ENCODE measurements at regions not wholly inside any gene's neighbourhood (a gene's known extent, or its start where the extent isn't known, plus 50 kb on each side); places are given as distances from the start of the nearest gene placed in this dataset.

- ATAC-seq (replicated peaks in 1 of 2) (no peak), DNase-seq (no peak)
- Mint-ChIP-seq H3K27ac (no peak overlapping the region), H3K4me3 (no peak overlapping the region), H3K27me3 (ENCODE audit: low read depth) (peaks cover 7% of the 10 kb centered on the region), H3K9me3 (no peaks in the 10 kb centered on the region), H3K4me1 (ENCODE audit: low read depth) (no peaks in the 10 kb centered on the region), H3K36me3 (ENCODE audit: insufficient read depth in 2 of 2) (no peaks in the 10 kb centered on the region)
Observed at GRCh38 chr2:120531863-120532600, 186.1 kb downstream of the INHBB start.

DNA sequence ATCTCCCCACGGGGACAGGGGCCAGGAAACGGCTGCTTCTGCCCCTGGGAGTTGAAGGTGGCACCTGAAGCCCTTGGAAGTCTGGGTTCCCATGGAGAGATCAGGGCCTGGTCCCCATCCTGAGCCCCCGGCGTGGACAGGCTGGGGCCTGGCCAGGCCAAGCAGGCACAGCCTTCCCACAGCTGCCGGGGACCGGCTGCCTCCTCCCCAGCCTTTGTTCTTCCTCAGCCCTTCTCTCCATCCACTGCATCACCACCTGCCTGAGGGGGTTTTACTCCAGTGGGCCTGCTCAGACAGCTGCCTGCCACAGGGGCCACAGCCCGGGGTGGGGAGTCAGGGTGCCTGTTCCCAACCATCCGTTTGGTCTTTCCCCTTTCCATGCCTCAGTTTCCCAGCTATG lies 187.7 kb downstream of the INHBB start:
- H3K4me1 Mint-ChIP-seq (ENCODE audit: low read depth): no peaks in the 10 kb centered on the region
- H3K9me3 Mint-ChIP-seq: no peaks in the 10 kb centered on the region
- no peaks in the 10 kb centered on the region for H3K27me3 Mint-ChIP-seq (ENCODE audit: low read depth)
- no peaks in the 10 kb centered on the region for H3K36me3 Mint-ChIP-seq (ENCODE audit: insufficient read depth in 2 of 2)
- H3K4me3 Mint-ChIP-seq: no peak overlapping the region
- ATAC-seq (replicated peaks in 1 of 2) (no peak), DNase-seq (no peak)
- no peak overlapping the region for H3K27ac Mint-ChIP-seq

- no peaks in the 10 kb centered on the region for H3K9me3 Mint-ChIP-seq
- no peak overlapping the region for H3K27ac Mint-ChIP-seq
- DNase-seq (no peak), ATAC-seq (replicated peaks in 1 of 2) (no peak)
- no peak overlapping the region for H3K4me3 Mint-ChIP-seq
- H3K36me3 Mint-ChIP-seq (ENCODE audit: insufficient read depth in 2 of 2): no peaks in the 10 kb centered on the region
- H3K4me1 Mint-ChIP-seq (ENCODE audit: low read depth): no peaks in the 10 kb centered on the region
- no peaks in the 10 kb centered on the region for H3K27me3 Mint-ChIP-seq (ENCODE audit: low read depth)
Observed at GRCh38 chr2:120534457-120534856, 188.5 kb downstream of the INHBB start.

DNA sequence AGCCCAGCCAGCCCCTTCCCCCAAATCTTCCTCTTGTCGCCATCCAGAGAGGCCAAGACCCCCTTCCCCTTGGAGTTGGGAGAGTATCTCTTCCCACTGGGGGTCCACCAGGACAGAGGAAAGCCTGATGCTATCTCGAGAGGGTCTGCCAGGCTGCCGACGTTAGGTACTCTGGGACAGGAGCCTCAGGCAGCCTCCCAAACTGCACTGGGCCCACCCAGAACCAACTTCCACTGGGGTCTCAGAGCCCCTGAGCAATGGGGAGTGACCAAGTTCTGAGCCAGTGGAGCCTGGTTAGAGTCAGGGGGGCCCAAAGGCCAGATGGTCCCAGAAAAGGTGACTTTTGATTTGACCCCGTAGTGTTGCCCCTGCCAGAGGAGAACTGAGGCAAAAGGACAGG lies 189.1 kb downstream of the INHBB start:
- Mint-ChIP-seq H3K36me3 (ENCODE audit: insufficient read depth in 2 of 2) (no peaks in the 10 kb centered on the region), H3K9me3 (no peaks in the 10 kb centered on the region), H3K4me1 (ENCODE audit: low read depth) (no peaks in the 10 kb centered on the region), H3K27ac (no peak overlapping the region), H3K4me3 (no peak overlapping the region), H3K27me3 (ENCODE audit: low read depth) (no peaks in the 10 kb centered on the region)
- ATAC-seq (replicated peaks in 1 of 2) (no peak), DNase-seq (no peak)

DNA sequence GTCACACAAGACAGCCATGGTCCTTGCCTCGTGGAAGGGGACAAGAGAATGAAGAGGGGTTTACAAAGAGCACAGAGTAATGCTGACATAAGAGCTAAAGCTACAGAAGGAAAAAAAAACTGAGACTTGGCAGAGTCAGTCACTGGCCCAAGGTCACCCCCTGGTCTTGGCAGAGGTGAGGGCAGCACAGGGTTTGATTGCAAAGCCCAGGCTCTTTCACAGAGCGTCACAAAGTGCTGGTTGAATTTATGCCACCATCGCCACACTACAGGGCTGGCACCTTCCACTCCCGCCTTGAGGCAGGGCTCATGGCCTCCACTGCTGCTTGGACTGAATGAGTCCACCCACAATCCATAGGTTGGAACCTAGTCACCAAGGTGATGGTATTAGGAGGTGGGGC lies 190.2 kb downstream of the INHBB start:
- H3K4me3 Mint-ChIP-seq: no peak overlapping the region
- H3K36me3 Mint-ChIP-seq (ENCODE audit: insufficient read depth in 2 of 2): no peaks in the 10 kb centered on the region
- H3K27me3 Mint-ChIP-seq (ENCODE audit: low read depth): no peaks in the 10 kb centered on the region
- ATAC-seq (replicated peaks in 1 of 2) (no peak), DNase-seq (no peak)
- no peak overlapping the region for H3K27ac Mint-ChIP-seq
- H3K9me3 Mint-ChIP-seq: no peaks in the 10 kb centered on the region
- H3K4me1 Mint-ChIP-seq (ENCODE audit: low read depth): no peaks in the 10 kb centered on the region

DNA sequence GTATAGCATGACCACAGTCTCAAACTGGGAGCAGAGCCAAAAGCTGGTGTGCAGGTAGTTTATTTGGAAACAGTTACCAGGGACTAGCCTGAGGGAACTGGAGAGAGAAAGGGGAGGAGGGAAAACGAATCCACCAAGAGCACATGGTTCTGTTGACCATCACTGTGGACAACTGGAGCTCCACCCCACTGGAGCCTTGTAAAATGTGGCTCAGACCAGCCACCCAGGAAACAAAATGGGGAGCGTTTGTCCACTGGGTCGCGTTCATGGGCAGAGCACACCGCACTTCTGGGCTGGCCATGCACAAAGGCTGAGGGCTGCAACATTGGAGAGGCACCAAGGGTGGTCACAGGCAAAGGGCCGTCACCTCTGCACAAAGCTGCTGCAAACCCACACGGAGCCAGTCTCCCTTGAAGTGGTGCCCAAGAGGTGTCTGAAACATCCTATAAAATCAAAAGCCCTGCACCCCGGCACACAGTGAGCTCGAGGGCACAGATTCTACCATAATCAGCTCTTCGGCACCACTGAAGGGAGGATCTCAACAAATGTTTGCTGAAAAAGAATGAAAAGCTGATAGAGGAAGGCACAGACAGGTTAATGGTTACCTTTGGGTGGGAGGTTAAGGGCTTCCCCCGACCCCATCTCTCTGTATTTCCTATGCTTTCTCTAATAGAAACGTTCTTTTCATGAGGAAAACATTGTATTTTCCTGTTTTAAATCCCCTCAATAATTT lies 192.9 kb downstream of the INHBB start:
- Mint-ChIP-seq H3K36me3 (ENCODE audit: insufficient read depth in 2 of 2) (no peaks in the 10 kb centered on the region), H3K4me3 (no peak overlapping the region), H3K27me3 (ENCODE audit: low read depth) (peaks cover under 1% of the 10 kb centered on the region), H3K27ac (no peak overlapping the region), H3K4me1 (ENCODE audit: low read depth) (no peaks in the 10 kb centered on the region), H3K9me3 (no peaks in the 10 kb centered on the region)
- ATAC-seq (replicated peaks in 1 of 2): no peak
- DNase-seq: no peak

DNA sequence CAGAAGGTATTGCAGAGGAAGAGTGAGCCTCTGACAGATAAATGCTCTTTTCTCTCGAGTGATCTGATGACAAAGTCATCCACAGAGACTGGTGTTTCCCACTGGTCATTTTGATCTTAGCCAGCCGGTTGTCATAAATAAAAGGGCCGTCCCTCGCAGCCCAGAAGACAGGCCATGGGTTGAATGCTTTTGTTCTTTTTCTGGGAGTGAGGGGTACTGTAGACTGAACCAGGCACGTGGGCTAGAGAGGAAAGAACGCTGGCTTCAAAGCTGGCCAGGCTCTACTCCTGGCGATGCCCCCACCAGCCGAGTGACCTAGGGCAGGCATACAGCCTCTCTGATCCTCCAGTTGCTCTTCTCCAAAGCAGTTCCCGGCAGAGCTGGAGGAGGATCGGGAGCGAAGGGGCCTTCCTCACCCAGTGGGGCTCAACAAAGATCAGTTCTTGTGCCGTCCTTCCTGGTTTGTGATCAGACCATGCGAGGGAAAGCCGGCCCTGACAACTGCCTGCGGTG lies 193.5 kb downstream of the INHBB start:
- ATAC-seq (replicated peaks in 1 of 2): no peak
- no peaks in the 10 kb centered on the region for H3K9me3 Mint-ChIP-seq
- H3K4me3 Mint-ChIP-seq: no peak overlapping the region
- H3K4me1 Mint-ChIP-seq (ENCODE audit: low read depth): no peaks in the 10 kb centered on the region
- peaks cover 5% of the 10 kb centered on the region for H3K27me3 Mint-ChIP-seq (ENCODE audit: low read depth)
- H3K36me3 Mint-ChIP-seq (ENCODE audit: insufficient read depth in 2 of 2): no peaks in the 10 kb centered on the region
- no peak overlapping the region for H3K27ac Mint-ChIP-seq
- no peak for DNase-seq

GRCh38 chr2:120539937-120540718 lies 194.2 kb downstream of the INHBB start:
- DNase-seq: no peak
- no peak overlapping the region for H3K27ac Mint-ChIP-seq
- no peaks in the 10 kb centered on the region for H3K36me3 Mint-ChIP-seq (ENCODE audit: insufficient read depth in 2 of 2)
- no peaks in the 10 kb centered on the region for H3K9me3 Mint-ChIP-seq
- no peak for ATAC-seq (replicated peaks in 1 of 2)
- no peak overlapping the region for H3K4me3 Mint-ChIP-seq
- H3K27me3 Mint-ChIP-seq (ENCODE audit: low read depth): peaks cover 5% of the 10 kb centered on the region
- H3K4me1 Mint-ChIP-seq (ENCODE audit: low read depth): no peaks in the 10 kb centered on the region

- no peaks in the 10 kb centered on the region for H3K9me3 Mint-ChIP-seq
- H3K27ac Mint-ChIP-seq: no peak overlapping the region
- no peaks in the 10 kb centered on the region for H3K36me3 Mint-ChIP-seq (ENCODE audit: insufficient read depth in 2 of 2)
- no peaks in the 10 kb centered on the region for H3K4me1 Mint-ChIP-seq (ENCODE audit: low read depth)
- ATAC-seq (replicated peaks in 1 of 2): no peak
- H3K27me3 Mint-ChIP-seq (ENCODE audit: low read depth): peaks cover 5% of the 10 kb centered on the region
- DNase-seq: no peak
- H3K4me3 Mint-ChIP-seq: no peak overlapping the region
Observed at GRCh38 chr2:120540719-120541552, 194.7 kb upstream of the GLI2 start.

DNA sequence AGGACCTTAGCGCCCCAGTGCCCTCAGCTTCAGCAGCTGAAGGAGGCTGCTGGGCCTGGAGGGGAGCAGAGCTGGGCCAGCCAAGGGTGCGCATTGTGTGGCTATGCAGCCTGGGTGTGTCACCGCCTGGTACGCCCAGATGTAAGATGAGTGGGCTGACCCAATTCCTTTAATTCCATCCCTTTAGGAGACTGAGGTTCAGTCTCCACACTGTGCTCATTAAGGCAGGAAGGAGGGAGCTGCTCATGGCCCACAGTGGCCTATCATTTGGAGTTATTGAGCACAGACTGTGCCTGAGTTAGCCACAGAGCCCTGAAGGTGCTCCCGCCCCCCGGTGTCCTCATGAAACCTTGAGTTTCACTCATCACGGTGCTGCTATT lies 194.1 kb upstream of the GLI2 start:
- H3K4me3 Mint-ChIP-seq: no peak overlapping the region
- peaks cover 5% of the 10 kb centered on the region for H3K27me3 Mint-ChIP-seq (ENCODE audit: low read depth)
- H3K4me1 Mint-ChIP-seq (ENCODE audit: low read depth): no peaks in the 10 kb centered on the region
- ATAC-seq (replicated peaks in 1 of 2): no peak
- H3K9me3 Mint-ChIP-seq: no peaks in the 10 kb centered on the region
- DNase-seq: no peak
- H3K27ac Mint-ChIP-seq: no peak overlapping the region
- H3K36me3 Mint-ChIP-seq (ENCODE audit: insufficient read depth in 2 of 2): no peaks in the 10 kb centered on the region

- no peaks in the 10 kb centered on the region for H3K36me3 Mint-ChIP-seq (ENCODE audit: insufficient read depth in 2 of 2)
- no peaks in the 10 kb centered on the region for H3K4me1 Mint-ChIP-seq (ENCODE audit: low read depth)
Observed at GRCh38 chr2:120541972-120542670, 193.5 kb upstream of the GLI2 start.

DNA sequence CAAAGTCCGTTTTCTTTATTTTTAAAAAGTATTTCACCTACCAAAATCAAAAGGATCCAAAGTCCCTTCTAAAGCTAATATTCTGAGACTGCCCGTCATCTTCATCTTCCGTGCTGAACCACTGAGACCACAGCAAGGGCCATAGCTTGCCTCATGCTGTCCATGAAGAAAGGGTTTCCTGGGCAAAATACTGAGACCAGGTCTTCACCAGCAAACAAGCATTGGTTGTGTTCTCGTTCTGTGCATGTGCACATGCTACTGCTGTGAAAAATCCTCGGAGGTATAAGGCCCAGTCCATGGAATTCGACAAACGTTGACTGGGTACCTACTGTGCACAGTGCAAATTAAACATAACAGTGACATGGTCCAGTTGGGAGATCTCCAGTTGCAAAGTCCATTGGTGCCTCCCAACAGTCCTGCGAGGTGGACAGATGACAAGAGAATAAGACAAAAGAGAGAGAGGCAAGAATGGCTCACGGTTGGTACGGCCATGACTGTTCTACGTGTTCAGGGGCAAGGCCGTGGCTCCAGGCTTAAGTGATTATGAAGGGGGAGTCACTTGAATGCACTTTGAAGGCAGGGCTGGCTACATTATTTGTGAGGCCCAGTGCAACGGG lies 192.6 kb upstream of the GLI2 start:
- H3K36me3 Mint-ChIP-seq (ENCODE audit: insufficient read depth in 2 of 2): no peaks in the 10 kb centered on the region
- H3K4me1 Mint-ChIP-seq (ENCODE audit: low read depth): no peaks in the 10 kb centered on the region
- H3K9me3 Mint-ChIP-seq: no peaks in the 10 kb centered on the region
- peaks cover 13% of the 10 kb centered on the region for H3K27me3 Mint-ChIP-seq (ENCODE audit: low read depth)
- ATAC-seq (replicated peaks in 1 of 2) (no peak), DNase-seq (no peak)
- H3K4me3 Mint-ChIP-seq: no peak overlapping the region
- no peak overlapping the region for H3K27ac Mint-ChIP-seq

More at GRCh38 chr2:120541972-120542670, 193.5 kb upstream of the GLI2 start:
- Mint-ChIP-seq H3K27ac (no peak overlapping the region), H3K4me3 (no peak overlapping the region), H3K27me3 (ENCODE audit: low read depth) (peaks cover 6% of the 10 kb centered on the region), H3K9me3 (no peaks in the 10 kb centered on the region)
- DNase-seq (no peak), ATAC-seq (replicated peaks in 1 of 2) (no peak)
